HG02981 (cell line): ENCODE measurements at regions not wholly inside any gene's neighbourhood (a gene's known extent, or its start where the extent isn't known, plus 50 kb on each side); places are given as distances from the start of the nearest gene placed in this dataset.
"Not testable (repeated sequence)": the region's sequence is repeated elsewhere in the genome, so short reads cannot be mapped to it uniquely, and the experiment has no call there.

Source experiments
- ATAC-seq: cut with Tn5 transposase; IDR thresholded peaks from one replicate; pipeline ENCODE4 v1.9.1; 2021; ENCODE audit warnings: mild to moderate bottlenecking, moderate library complexity; ENCODE audit not compliant: unreplicated experiment

DNA sequence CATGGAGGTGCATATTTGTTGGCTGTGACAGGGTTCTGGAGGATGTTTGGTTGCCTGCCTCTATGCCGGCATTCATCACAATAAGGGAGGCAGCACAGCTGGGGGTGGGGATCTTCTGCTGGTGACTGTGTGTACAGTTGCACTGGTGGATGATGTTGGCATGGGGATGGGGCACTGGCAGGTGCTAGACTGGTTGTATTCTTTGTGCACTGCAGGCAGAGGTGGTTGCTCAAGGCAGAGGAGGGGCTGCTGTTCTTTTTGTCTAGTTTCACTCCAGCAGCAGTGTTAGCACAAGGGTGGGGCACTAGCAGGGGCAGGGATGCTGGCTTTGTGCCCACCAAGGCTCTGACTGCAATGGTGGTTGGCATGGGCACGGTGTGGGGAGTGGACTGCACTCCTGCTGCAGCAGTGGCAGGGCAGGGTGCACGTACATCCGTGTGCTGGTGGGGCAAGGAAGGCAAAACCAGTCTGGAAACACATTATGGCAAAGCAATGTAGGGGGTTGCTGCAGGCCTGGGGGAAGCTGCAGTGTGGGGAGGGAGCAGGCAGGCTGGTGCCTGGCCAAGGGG, 69.3 kb downstream of the ISOC1 start:
- ATAC-seq, result no peak

DNA sequence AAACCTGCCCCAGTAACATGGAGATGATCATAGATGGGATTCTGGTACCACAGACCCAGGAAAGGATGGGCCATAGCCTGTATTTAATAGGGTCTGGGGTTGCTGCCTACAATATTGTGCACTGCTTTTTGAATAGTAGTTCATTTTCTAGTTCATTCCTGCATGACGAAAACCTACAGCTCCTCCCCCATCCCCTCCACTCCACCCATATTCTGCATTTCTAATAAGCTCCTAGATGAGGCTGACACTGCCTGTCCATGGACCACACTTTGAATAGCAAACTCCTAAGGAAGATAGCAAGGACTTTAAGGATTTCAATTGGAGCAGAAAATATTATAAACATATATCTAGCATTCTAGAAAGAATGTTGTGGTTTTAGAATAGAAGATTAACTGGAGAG, 75.5 kb downstream of the ISOC1 start:
- ATAC-seq, result no peak

- ATAC-seq, result no peak
Observed at GRCh38 chr5:129171194-129171944, 76.8 kb downstream of the ISOC1 start.

- no peak for ATAC-seq
Observed at GRCh38 chr5:129172580-129172979, 78.0 kb downstream of the ISOC1 start.

GRCh38 chr5:129173771-129174170, 79.2 kb downstream of the ISOC1 start:
- ATAC-seq, result no peak

GRCh38 chr5:129174480-129174879, 79.9 kb downstream of the ISOC1 start:
- no peak for ATAC-seq

- no peak for ATAC-seq
Observed at GRCh38 chr5:129177451-129177850, 82.9 kb downstream of the ISOC1 start.

DNA sequence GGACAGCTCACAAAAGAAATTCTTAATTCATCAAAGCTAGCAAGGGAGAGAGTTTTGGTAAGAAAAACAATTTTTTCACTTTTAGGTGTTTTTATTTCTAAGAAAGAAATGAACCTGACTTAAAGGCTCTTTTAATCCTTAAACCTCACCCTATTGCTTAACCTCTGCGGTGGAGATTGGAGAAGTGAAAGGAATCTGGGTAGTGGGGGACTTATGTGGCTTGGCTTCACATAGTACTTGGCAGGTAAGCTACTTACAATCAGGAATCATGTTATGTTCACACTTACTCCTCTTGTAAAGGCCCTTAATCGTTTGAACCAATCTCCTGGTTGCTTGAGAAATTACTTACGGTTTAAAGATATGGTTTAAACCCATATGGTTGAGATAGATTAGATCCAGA, 104.8 kb downstream of the ISOC1 start:
- no peak for ATAC-seq

DNA sequence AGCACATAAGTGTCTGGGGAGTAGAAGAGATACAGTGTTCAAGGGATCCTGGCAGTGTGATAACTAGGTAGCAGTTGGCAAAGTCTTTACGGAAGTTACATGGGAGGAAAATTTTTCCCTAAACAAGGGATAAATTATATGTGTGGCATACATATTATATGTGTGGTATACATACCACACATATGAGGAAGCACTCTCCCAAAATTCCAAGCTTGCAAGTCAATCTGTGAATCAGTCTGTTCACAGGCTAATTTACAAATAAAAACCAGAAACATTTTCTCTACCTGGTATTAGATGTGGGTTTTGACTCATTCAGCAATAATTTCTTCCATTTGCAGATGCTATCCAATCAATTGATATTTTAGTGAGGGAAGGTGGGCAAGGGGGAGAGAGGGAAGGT, 110.0 kb downstream of the ISOC1 start:
- no peak for ATAC-seq

DNA sequence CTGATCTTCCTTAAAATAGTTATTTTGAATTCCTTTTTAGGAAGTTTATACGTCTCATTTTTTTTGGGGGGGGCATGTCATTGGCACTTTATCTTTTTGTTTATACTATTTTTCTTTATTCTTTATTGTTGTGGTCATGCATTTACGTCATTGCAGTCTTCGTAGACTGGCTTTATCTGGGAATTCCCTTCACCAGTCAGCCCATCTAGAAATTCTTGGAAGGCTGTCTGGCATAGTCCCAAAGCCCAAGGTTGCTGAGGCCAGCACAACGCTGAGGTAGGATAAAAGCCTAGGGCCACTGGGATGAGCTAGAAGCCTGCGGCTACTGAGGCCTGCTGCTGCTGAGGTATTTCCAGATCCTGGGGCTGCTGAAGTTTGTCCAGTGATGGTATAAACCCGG, 121.5 kb downstream of the ISOC1 start:
- no peak for ATAC-seq

- ATAC-seq, result no peak
Observed at GRCh38 chr5:129217179-129217578, 122.6 kb downstream of the ISOC1 start.

DNA sequence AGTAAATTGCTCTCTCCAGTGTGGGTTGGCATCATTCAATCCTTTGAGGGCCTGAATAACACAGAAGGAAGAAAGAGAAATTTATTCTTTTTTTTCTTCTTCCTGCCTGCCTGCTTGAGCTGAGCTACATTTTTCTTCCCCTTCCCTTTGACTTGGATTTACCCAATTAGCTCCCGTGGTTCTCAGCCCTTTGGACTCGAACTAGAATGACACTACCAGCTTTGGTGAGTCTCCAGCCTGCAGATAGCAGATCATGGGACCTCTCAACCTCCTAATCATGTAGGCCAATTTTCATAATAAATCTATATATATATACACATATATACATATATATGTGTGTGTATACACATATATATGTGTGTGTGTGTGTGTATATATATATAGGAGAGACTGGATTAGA, 128.6 kb downstream of the ISOC1 start:
- no peak for ATAC-seq

DNA sequence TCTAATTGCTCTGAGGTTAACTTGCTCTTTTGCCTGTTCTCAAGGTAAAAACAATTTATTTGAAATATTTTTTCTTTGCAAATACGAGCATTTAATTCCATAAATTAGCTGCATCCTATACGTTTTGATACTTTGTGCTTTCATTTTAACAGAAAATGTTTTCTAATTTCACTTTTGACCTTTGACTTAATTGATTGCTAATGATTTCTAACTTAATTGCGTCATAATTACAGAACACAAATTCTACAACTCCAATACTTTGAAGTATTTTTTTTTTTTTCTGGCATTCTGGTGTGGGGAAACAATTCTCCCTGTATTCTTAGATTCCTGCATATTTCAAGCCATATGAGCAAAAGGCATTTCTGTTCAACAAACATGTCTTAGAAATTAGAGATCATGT, 134.0 kb downstream of the ISOC1 start:
- ATAC-seq, result no peak

GRCh38 chr5:129241755-129242154, 147.2 kb downstream of the ISOC1 start:
- ATAC-seq, result no peak

DNA sequence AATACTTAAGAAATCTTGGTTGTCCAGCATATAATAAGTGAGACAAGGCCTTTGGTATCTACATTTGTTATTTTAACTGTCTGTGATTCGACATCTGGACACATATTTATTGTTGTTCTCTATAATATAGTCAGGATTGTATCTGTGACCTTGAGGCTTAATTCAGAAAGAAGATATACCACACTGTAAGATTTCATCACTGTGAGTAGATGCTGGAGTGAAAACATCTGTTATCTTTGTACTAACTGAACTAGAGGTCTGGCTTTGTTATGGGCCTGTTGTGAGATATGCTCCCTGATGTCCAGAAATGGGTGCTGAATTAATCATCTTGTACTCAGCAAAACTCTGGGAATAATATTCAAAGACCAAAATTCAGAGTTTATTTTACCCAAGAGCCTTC, 148.5 kb downstream of the ISOC1 start:
- ATAC-seq, result no peak

DNA sequence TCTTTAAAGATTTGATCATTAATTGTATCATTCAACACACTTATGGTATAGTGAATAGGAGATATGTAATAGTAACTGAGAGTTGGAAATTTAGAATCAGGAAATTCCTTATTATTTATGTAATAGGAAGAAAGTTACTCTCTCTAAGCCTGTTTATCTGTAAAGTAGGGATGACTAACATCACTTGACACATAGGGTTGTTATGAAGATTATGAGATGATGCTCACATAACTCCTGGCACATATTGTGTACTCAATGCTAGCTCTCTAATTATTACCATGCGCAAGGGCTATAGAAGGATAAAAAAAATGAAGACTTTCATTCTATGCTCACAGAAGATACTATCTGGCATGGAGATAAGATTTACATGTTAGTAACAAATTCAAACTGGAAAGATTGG, 149.9 kb downstream of the ISOC1 start:
- ATAC-seq, result no peak

DNA sequence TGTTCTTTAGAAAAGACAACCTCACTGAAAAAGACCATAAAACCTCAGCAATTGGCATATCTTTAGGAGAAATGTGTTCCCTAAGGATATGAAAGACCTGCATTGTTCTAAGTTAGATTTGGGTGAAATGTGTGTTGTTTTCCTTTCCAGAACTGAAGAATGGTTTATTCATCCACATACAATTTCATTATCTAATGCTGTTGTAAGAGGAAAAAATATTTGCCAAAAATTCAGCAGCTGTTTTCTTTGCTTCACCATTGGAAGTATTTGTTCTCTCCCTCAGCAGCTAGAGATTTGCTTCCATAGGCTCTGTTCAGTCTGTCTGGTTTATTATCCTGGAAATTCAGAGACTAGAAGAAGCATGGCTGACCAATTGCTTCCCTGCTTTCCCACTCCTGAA, 150.9 kb downstream of the ISOC1 start:
- ATAC-seq, result no peak

DNA sequence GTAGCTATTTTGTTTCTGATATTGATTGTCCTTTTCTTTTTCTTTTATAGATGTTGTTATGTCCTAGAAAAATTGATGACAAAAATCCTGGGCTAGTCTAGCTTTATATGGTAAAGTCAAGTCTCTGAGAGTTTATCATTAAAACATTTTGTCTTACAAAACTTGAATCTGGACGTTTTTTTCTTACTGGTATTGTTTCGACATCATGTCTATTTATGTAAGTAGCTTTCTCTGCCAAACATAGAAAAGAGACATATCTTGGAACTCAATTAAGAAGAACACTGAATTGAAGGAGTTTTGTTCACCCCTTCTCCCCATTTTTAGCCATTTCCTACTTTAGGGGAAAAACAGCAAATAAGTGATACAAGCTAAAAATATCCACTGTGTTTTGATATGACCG, 151.5 kb downstream of the ISOC1 start:
- no peak for ATAC-seq

DNA sequence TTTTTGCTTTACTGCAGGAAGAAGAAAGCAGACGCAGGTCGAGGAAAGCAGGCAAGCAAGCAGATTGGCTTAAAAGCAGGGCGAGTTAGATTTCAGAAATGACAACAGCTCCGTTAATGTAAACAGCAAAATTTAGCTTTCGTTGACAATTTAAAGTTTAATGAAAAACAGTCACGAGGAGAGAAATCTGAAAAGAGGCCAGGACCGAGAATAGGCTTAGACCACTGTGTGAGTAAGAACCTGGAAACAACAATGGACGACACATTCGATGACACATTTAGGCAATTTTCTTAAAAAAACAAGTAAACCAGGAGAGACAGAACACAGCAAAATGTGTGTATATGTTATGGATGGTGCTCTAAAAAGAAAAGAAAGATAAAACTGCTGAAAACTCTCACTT, 155.3 kb downstream of the ISOC1 start:
- ATAC-seq, result no peak

GRCh38 chr5:129271308-129271707, 176.8 kb downstream of the ISOC1 start:
- no peak for ATAC-seq

DNA sequence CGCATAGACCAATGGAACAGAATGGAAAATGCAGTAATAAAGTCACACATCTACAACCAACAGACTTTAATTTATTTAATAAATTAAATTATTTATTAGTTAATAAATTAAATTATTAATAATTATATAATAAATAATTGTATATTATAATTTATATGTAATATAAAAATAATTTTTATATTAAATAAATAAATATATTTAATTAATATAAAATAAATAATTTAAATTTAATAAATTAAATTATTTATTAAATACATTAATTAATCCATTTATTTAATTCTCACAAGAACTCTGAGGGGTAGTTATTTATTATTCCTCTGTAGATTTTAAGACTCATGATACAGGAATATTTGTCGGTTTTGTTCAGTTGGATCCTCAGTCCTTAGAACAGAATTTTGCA, 176.1 kb upstream of the ADAMTS19 start:
- no peak for ATAC-seq

GRCh38 chr5:129294216-129294615, 165.9 kb upstream of the ADAMTS19 start:
- not testable (repeated sequence) for ATAC-seq

DNA sequence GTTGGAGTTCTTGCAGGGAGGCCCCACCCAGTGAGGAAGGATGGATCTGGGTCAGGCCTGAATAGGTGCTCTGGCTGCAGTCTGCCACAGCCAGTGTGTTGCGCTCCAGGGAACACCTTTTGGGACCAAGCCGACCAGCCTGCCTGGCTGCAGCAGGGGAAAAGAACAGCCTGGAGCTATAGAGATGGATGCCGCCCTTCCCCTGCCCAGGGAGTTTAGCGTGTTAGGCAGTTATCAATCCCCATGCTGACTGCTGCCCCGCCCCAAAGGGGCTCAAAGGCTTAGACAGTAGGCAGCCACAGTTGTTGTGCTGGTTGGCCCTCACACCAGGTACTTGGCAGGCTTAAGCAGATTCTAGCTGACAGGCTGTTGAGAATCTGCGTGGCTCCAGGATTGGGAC, 153.4 kb upstream of the ADAMTS19 start:
- no peak for ATAC-seq
